Activated CD8-positive, alpha-beta T cell treated with anti-CD3 and anti-CD28 coated beads, Interleukin-2, amount 10 ng/mL, durations not matched to agents 7 days and 5 days (primary cell): ENCODE measurements at regions not wholly inside any gene's neighbourhood (a gene's known extent, or its start where the extent isn't known, plus 50 kb on each side); places are given as distances from the start of the nearest gene placed in this dataset.
A peak's percentile ranks its signal among the peaks of the same experiment; 100 is the strongest.

ENCODE experiments used
- ATAC-seq: fragments of 150-1000 bp; cut with Tn5 transposase; one replicate; pipeline ENCODE4 v1.10.0; 2021; ENCODE audit warnings: moderate library complexity
- CTCF ChIA-PET: fragments of 350-600 bp; sonication (Branson Sonifier 250); formaldehyde crosslinking; loops from one replicate; lab custom pipeline; 2021; ENCODE audit warnings: antibody characterized with exemption; lab: Charles Lee
- POLR2A ChIA-PET: fragments of 350-600 bp; sonication (Branson Sonifier 250); formaldehyde crosslinking; loops from one replicate; lab custom pipeline; 2021; ENCODE audit warnings: antibody characterized with exemption; lab: Charles Lee
- DNase-seq: peaks from one replicate; pipeline ENCODE4 v3.0.0-alpha.2; 2020
- H3K27ac Mint-ChIP-seq: one replicate; pipeline ENCODE4 v1.8.0; 2021; ENCODE audit warnings: mild to moderate bottlenecking, mixed read lengths
- H3K27me3 Mint-ChIP-seq: one replicate; pipeline ENCODE4 v1.8.0; 2021; ENCODE audit warnings: low read depth, mixed read lengths
- H3K36me3 Mint-ChIP-seq: one replicate; pipeline ENCODE4 v1.8.0; 2021; ENCODE audit warnings: low read depth, mixed read lengths
- H3K4me1 Mint-ChIP-seq: one replicate; pipeline ENCODE4 v1.8.0; 2021; ENCODE audit warnings: low read depth, mixed read lengths
- H3K4me3 Mint-ChIP-seq: one replicate; pipeline ENCODE4 v1.8.0; 2021; ENCODE audit warnings: mild to moderate bottlenecking, mixed read lengths
- H3K9me3 Mint-ChIP-seq: one replicate; pipeline ENCODE4 v1.8.0; 2022; ENCODE audit warnings: mixed read lengths; ENCODE audit not compliant: insufficient read depth

- POLR2A ChIA-PET = interaction anchor here (0.7 kb wide), 1 partner anchor 18 kb away, joined by 3 read pairs; no protein-coding TSS in a partner anchor
- CTCF ChIA-PET = no interaction called here
- H3K4me1 Mint-ChIP-seq = peaks cover 14% of the 10 kb centered on the region
- H3K9me3 Mint-ChIP-seq = no peaks in the 10 kb centered on the region
- no peak for ATAC-seq
- H3K27ac Mint-ChIP-seq = no peak overlapping the region
- H3K27me3 Mint-ChIP-seq = no peaks in the 10 kb centered on the region
- no peak overlapping the region for H3K4me3 Mint-ChIP-seq
- peaks cover 24% of the 10 kb centered on the region for H3K36me3 Mint-ChIP-seq
- peak; percentile 15 for DNase-seq
These were observed 63.0 kb upstream of the ANTXRL start for GRCh38 chr10:46223626-46224413.

- H3K27me3 Mint-ChIP-seq = no peaks in the 10 kb centered on the region
- ATAC-seq (no peak), DNase-seq (peak; percentile 8)
- H3K27ac Mint-ChIP-seq = no peak overlapping the region
- POLR2A ChIA-PET = no interaction called here
- peaks cover 9% of the 10 kb centered on the region for H3K4me1 Mint-ChIP-seq
- peaks cover 23% of the 10 kb centered on the region for H3K36me3 Mint-ChIP-seq
- peaks cover under 1% of the 10 kb centered on the region for H3K9me3 Mint-ChIP-seq
- CTCF ChIA-PET = no interaction called here
- no peak overlapping the region for H3K4me3 Mint-ChIP-seq
These were observed 62.4 kb upstream of the ANTXRL start for GRCh38 chr10:46224414-46224682.

GRCh38 chr10:46225597-46225996 lies 61.2 kb upstream of the ANTXRL start:
- H3K9me3 Mint-ChIP-seq = peaks cover 7% of the 10 kb centered on the region
- ChIA-PET POLR2A (no interaction called here), CTCF (no interaction called here)
- H3K4me1 Mint-ChIP-seq = no peaks in the 10 kb centered on the region
- peak; percentile 8 for DNase-seq
- no peak overlapping the region for H3K4me3 Mint-ChIP-seq
- no peaks in the 10 kb centered on the region for H3K27me3 Mint-ChIP-seq
- no peak overlapping the region for H3K27ac Mint-ChIP-seq
- ATAC-seq = no peak
- H3K36me3 Mint-ChIP-seq = peaks cover 25% of the 10 kb centered on the region

- no peaks in the 10 kb centered on the region for H3K27me3 Mint-ChIP-seq
- peak; percentile 19 for DNase-seq
- no peak for ATAC-seq
- ChIA-PET CTCF (no interaction called here), POLR2A (no interaction called here)
- no peak overlapping the region for H3K27ac Mint-ChIP-seq
- H3K4me3 Mint-ChIP-seq = no peak overlapping the region
- H3K4me1 Mint-ChIP-seq = no peaks in the 10 kb centered on the region
- peaks cover 30% of the 10 kb centered on the region for H3K36me3 Mint-ChIP-seq
- peaks cover 7% of the 10 kb centered on the region for H3K9me3 Mint-ChIP-seq
These were observed 60.6 kb upstream of the ANTXRL start for GRCh38 chr10:46226232-46226631.

- H3K9me3 Mint-ChIP-seq = peaks cover 7% of the 10 kb centered on the region
- H3K4me1 Mint-ChIP-seq = no peaks in the 10 kb centered on the region
- H3K27me3 Mint-ChIP-seq = no peaks in the 10 kb centered on the region
- no peak overlapping the region for H3K27ac Mint-ChIP-seq
- DNase-seq (peak; percentile 11), ATAC-seq (no peak)
- no peak overlapping the region for H3K4me3 Mint-ChIP-seq
- POLR2A ChIA-PET = no interaction called here
- H3K36me3 Mint-ChIP-seq = peaks cover 33% of the 10 kb centered on the region
- CTCF ChIA-PET = no interaction called here
These were observed 59.8 kb upstream of the ANTXRL start for GRCh38 chr10:46226900-46227558.

- H3K4me1 Mint-ChIP-seq = no peaks in the 10 kb centered on the region
- ATAC-seq (no peak), DNase-seq (no peak)
- H3K27ac Mint-ChIP-seq = no peak overlapping the region
- CTCF ChIA-PET = interaction anchor here (0.7 kb wide), 1 partner anchor 24 kb away, joined by 3 read pairs; no protein-coding TSS in a partner anchor
- peaks cover 7% of the 10 kb centered on the region for H3K9me3 Mint-ChIP-seq
- H3K4me3 Mint-ChIP-seq = no peak overlapping the region
- no peaks in the 10 kb centered on the region for H3K27me3 Mint-ChIP-seq
- POLR2A ChIA-PET = no interaction called here
- peaks cover 37% of the 10 kb centered on the region for H3K36me3 Mint-ChIP-seq
These were observed 59.2 kb upstream of the ANTXRL start for GRCh38 chr10:46227571-46227935.

- POLR2A ChIA-PET = no interaction called here
- no peaks in the 10 kb centered on the region for H3K4me1 Mint-ChIP-seq
- ATAC-seq = no peak
- H3K4me3 Mint-ChIP-seq = no peak overlapping the region
- H3K27ac Mint-ChIP-seq = no peak overlapping the region
- H3K27me3 Mint-ChIP-seq = no peaks in the 10 kb centered on the region
- peaks cover 7% of the 10 kb centered on the region for H3K9me3 Mint-ChIP-seq
- DNase-seq = peak; percentile 13
- CTCF ChIA-PET = interaction anchor here (0.7 to 2.0 kb wide), 2 partner anchors 11 to 23 kb away, joined by 3 to 11 read pairs; no protein-coding TSS in a partner anchor
- H3K36me3 Mint-ChIP-seq = peaks cover 38% of the 10 kb centered on the region
These were observed 58.7 kb upstream of the ANTXRL start for GRCh38 chr10:46227936-46228562.

GRCh38 chr10:46228563-46229071 lies 58.2 kb upstream of the ANTXRL start:
- DNase-seq = peak; percentile 70
- H3K27me3 Mint-ChIP-seq = no peaks in the 10 kb centered on the region
- H3K4me3 Mint-ChIP-seq = no peak overlapping the region
- peaks cover 7% of the 10 kb centered on the region for H3K9me3 Mint-ChIP-seq
- H3K4me1 Mint-ChIP-seq = no peaks in the 10 kb centered on the region
- ChIA-PET POLR2A (no interaction called here), CTCF (interaction anchor here (0.6 to 2.2 kb wide), 7 partner anchors 9 to 205 kb away, joined by 3 to 15 read pairs (median 4); no protein-coding TSS in a partner anchor)
- H3K36me3 Mint-ChIP-seq = peaks cover 34% of the 10 kb centered on the region
- H3K27ac Mint-ChIP-seq = no peak overlapping the region
- peak; percentile 75 for ATAC-seq

- Mint-ChIP-seq H3K4me3 (no peak overlapping the region), H3K4me1 (no peaks in the 10 kb centered on the region), H3K9me3 (peaks cover 7% of the 10 kb centered on the region), H3K27me3 (no peaks in the 10 kb centered on the region), H3K27ac (no peak overlapping the region), H3K36me3 (peaks cover 34% of the 10 kb centered on the region)
- peak; percentile 29 for ATAC-seq
- POLR2A ChIA-PET = no interaction called here
- CTCF ChIA-PET = interaction anchor here (0.6 to 2.2 kb wide), 9 partner anchors 8 to 302 kb away, joined by 3 to 15 read pairs (median 4); no protein-coding TSS in a partner anchor
- peak; percentile 36 for DNase-seq
These were observed 57.6 kb upstream of the ANTXRL start for GRCh38 chr10:46229144-46229563.

GRCh38 chr10:46230615-46231014 lies 56.2 kb upstream of the ANTXRL start:
- Mint-ChIP-seq H3K4me3 (no peak overlapping the region), H3K36me3 (peaks cover 22% of the 10 kb centered on the region), H3K4me1 (no peaks in the 10 kb centered on the region), H3K9me3 (peaks cover 7% of the 10 kb centered on the region), H3K27ac (no peak overlapping the region), H3K27me3 (no peaks in the 10 kb centered on the region)
- POLR2A ChIA-PET = no interaction called here
- DNase-seq (no peak), ATAC-seq (no peak)
- CTCF ChIA-PET = interaction anchor here (1.1 to 2.2 kb wide), 2 partner anchors 11 to 27 kb away, joined by 4 to 15 read pairs; no protein-coding TSS in a partner anchor

GRCh38 chr10:46231087-46231486 lies 55.7 kb upstream of the ANTXRL start:
- no peak overlapping the region for H3K4me3 Mint-ChIP-seq
- no peaks in the 10 kb centered on the region for H3K4me1 Mint-ChIP-seq
- H3K27me3 Mint-ChIP-seq = no peaks in the 10 kb centered on the region
- H3K36me3 Mint-ChIP-seq = peaks cover 22% of the 10 kb centered on the region
- H3K27ac Mint-ChIP-seq = no peak overlapping the region
- CTCF ChIA-PET = no interaction called here
- POLR2A ChIA-PET = no interaction called here
- peaks cover 7% of the 10 kb centered on the region for H3K9me3 Mint-ChIP-seq
- DNase-seq = peak; percentile 8
- ATAC-seq = no peak
